ENCODE measurements at regions not wholly inside any gene's neighbourhood (a gene's known extent, or its start where the extent isn't known, plus 50 kb on each side); places are given as distances from the start of the nearest gene placed in this dataset.

- TF ChIP-seq, protein P1, sequence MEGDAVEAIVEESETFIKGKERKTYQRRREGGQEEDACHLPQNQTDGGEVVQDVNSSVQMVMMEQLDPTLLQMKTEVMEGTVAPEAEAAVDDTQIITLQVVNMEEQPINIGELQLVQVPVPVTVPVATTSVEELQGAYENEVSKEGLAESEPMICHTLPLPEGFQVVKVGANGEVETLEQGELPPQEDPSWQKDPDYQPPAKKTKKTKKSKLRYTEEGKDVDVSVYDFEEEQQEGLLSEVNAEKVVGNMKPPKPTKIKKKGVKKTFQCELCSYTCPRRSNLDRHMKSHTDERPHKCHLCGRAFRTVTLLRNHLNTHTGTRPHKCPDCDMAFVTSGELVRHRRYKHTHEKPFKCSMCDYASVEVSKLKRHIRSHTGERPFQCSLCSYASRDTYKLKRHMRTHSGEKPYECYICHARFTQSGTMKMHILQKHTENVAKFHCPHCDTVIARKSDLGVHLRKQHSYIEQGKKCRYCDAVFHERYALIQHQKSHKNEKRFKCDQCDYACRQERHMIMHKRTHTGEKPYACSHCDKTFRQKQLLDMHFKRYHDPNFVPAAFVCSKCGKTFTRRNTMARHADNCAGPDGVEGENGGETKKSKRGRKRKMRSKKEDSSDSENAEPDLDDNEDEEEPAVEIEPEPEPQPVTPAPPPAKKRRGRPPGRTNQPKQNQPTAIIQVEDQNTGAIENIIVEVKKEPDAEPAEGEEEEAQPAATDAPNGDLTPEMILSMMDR (IDR thresholded peaks at IDR 0.05): no peak
- H3K4me3 ChIP-seq: no peak overlapping the region
- H3K27ac ChIP-seq: no peak overlapping the region
- no peak for DNase-seq (ENCODE audit: low spot score)
Observed at GRCh38 chr5:54874337-54875021, 110.9 kb downstream of the ESM1 start.

- no peak for DNase-seq (ENCODE audit: low spot score)
- H3K27ac ChIP-seq: no peak overlapping the region
- H3K4me3 ChIP-seq: no peak overlapping the region
- TF ChIP-seq, protein P1 (IDR thresholded peaks at IDR 0.05): no peak
Observed at GRCh38 chr5:54873691-54874090, 111.7 kb downstream of the ESM1 start.

- no peak overlapping the region for H3K4me3 ChIP-seq
- TF ChIP-seq, protein P1 (IDR thresholded peaks at IDR 0.05): no peak
- DNase-seq (ENCODE audit: low spot score): no peak
- no peak overlapping the region for H3K27ac ChIP-seq
Observed at GRCh38 chr5:54872810-54873209, 112.6 kb downstream of the ESM1 start.

DNA sequence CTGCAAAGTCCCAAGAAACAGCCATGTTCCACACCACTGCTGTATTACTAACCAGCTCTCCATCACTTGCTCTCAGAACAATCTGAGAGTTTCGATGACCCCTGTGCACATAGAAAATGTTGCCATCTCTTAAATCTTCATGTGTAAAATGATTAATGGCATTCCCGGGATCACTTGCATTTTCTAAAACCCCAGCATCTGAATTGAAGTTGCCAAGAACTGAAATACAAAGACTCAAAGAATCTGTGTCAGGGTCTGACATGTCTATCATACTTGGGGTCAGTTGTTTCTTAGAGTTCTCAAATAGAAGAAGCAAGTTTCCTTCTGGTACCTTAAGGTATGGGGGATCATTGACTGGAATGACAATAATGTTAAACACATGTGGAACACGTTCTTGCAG, 115.1 kb downstream of the ESM1 start:
- Histone ChIP-seq H3K4me3 (no peak overlapping the region), H3K27ac (no peak overlapping the region)
- TF ChIP-seq, protein P1 (IDR thresholded peaks at IDR 0.05): no peak
- DNase-seq (ENCODE audit: low spot score): no peak

- TF ChIP-seq, protein P1 (IDR thresholded peaks at IDR 0.05): no peak
- no peak for DNase-seq (ENCODE audit: low spot score)
- H3K4me3 ChIP-seq: no peak overlapping the region
- no peak overlapping the region for H3K27ac ChIP-seq
Observed at GRCh38 chr5:54869691-54870090, 115.7 kb downstream of the ESM1 start.

- Histone ChIP-seq H3K4me3 (no peak overlapping the region), H3K27ac (no peak overlapping the region)
- TF ChIP-seq, protein P1 (IDR thresholded peaks at IDR 0.05): no peak
- no peak for DNase-seq (ENCODE audit: low spot score)
Observed at GRCh38 chr5:54868511-54869483, 116.6 kb downstream of the ESM1 start.
